DND-41 (cell line): ENCODE measurements at regions not wholly inside any gene's neighbourhood (a gene's known extent, or its start where the extent isn't known, plus 50 kb on each side); places are given as distances from the start of the nearest gene placed in this dataset.

ENCODE experiments used
- ATAC-seq: fragments of 200-7000 bp; cut with Tn5 transposase; 3 replicates; pipeline ENCODE4 v1.9.1; 2021; ENCODE audit warnings: low read depth; ENCODE audit not compliant: insufficient read depth
- DNase-seq: peaks from one replicate; pipeline ENCODE4 v3.0.0-alpha.2; 2020
- H2AFZ ChIP-seq: 2 replicates; pipeline ENCODE4 v1.6.0; 2012; ENCODE audit warnings: low read depth, low read length
- H3K27ac ChIP-seq: 2 replicates; pipeline ENCODE4 v1.5.1; 2012; ENCODE audit warnings: low read length, inconsistent platforms
- H3K27me3 ChIP-seq: fragments of 200-600 bp; sonication (generic); 2 replicates; pipeline ENCODE4 v1.6.0; 2012; ENCODE audit warnings: low read length, mild to moderate bottlenecking, inconsistent platforms; ENCODE audit not compliant: insufficient read depth, poor library complexity
- H3K36me3 ChIP-seq: 2 replicates; pipeline ENCODE4 v1.5.1; 2012; ENCODE audit warnings: low read length, inconsistent platforms; ENCODE audit not compliant: insufficient read depth
- H3K4me1 ChIP-seq: 2 replicates; pipeline ENCODE4 v1.5.1; 2012; ENCODE audit warnings: mild to moderate bottlenecking, low read length; ENCODE audit not compliant: insufficient read depth
- H3K4me2 ChIP-seq: 2 replicates; pipeline ENCODE4 v1.6.0; 2012; ENCODE audit warnings: mild to moderate bottlenecking, moderate library complexity, low read length, inconsistent platforms; ENCODE audit not compliant: insufficient read depth
- H3K4me3 ChIP-seq, 2 experiments: fragments of 200-600 bp in 1 of 2; shearing (Covaris generic) in 1 of 2; 2 replicates each; pipeline ENCODE4 v1.5.1; 2012 to 2016; ENCODE audit warnings: inconsistent platforms in 2 of 2, low read length in 2 of 2, mild to moderate bottlenecking in 2 of 2, low read depth in 1 of 2, moderate library complexity in 1 of 2
- H3K79me2 ChIP-seq: 2 replicates; pipeline ENCODE4 v1.6.0; 2012; ENCODE audit warnings: low read length, inconsistent platforms; ENCODE audit not compliant: insufficient read depth
- H3K9ac ChIP-seq: 2 replicates; pipeline ENCODE4 v1.6.0; 2012; ENCODE audit warnings: low read depth, mild to moderate bottlenecking, inconsistent platforms, low read length, moderate library complexity
- H3K9me3 ChIP-seq: 2 replicates; pipeline ENCODE4 v1.5.1; 2012; ENCODE audit warnings: low read length, moderate library complexity, mild to moderate bottlenecking, inconsistent platforms; ENCODE audit not compliant: insufficient read depth, severe bottlenecking
- H4K20me1 ChIP-seq: 2 replicates; pipeline ENCODE4 v1.6.0; 2012; ENCODE audit warnings: low read length; ENCODE audit not compliant: insufficient read depth
- CTCF ChIP-seq: IDR thresholded peaks from 2 replicates; pipeline ENCODE4 v1.5.1; 2012; ENCODE audit warnings: borderline replicate concordance, low read length, moderate library complexity, mild to moderate bottlenecking; ENCODE audit not compliant: poor library complexity, severe bottlenecking; ENCODE audit errors: extremely low read depth
- EZH2 ChIP-seq: IDR thresholded peaks from 3 replicates; pipeline ENCODE4 v1.6.1; 2012; ENCODE audit warnings: borderline replicate concordance, low read depth, mild to moderate bottlenecking, moderate library complexity, low read length, inconsistent platforms; ENCODE audit not compliant: severe bottlenecking

- no peaks in the 10 kb centered on the region for H3K79me2 ChIP-seq
- H3K36me3 ChIP-seq, result no peaks in the 10 kb centered on the region
- no peak overlapping the region for H3K4me3 ChIP-seq
- no peak overlapping the region for H3K4me2 ChIP-seq
- no peak overlapping the region for H3K9ac ChIP-seq
- DNase-seq (no peak), ATAC-seq (no peak)
- no peak overlapping the region for H3K27ac ChIP-seq
- no peak overlapping the region for H2AFZ ChIP-seq
- H3K4me1 ChIP-seq, result no peaks in the 10 kb centered on the region
- TF ChIP-seq CTCF (no peak), EZH2 (no peak)
- H3K27me3 ChIP-seq, result no peaks in the 10 kb centered on the region
- no peaks in the 10 kb centered on the region for H4K20me1 ChIP-seq
- H3K9me3 ChIP-seq, result no peaks in the 10 kb centered on the region
Observed at GRCh38 chr1:79554688-79555087, 548.2 kb upstream of the ADGRL4 start.

GRCh38 chr1:79551321-79551720, 544.8 kb upstream of the ADGRL4 start:
- H3K79me2 ChIP-seq, result no peaks in the 10 kb centered on the region
- H2AFZ ChIP-seq, result no peak overlapping the region
- no peaks in the 10 kb centered on the region for H3K4me1 ChIP-seq
- no peak for ATAC-seq
- DNase-seq, result no peak
- H3K27ac ChIP-seq, result no peak overlapping the region
- H3K4me3 ChIP-seq, result no peak overlapping the region
- H4K20me1 ChIP-seq, result no peaks in the 10 kb centered on the region
- H3K36me3 ChIP-seq, result no peaks in the 10 kb centered on the region
- no peak for TF ChIP-seq EZH2
- TF ChIP-seq CTCF, result no peak
- H3K9ac ChIP-seq, result no peak overlapping the region
- no peak overlapping the region for H3K4me2 ChIP-seq
- H3K27me3 ChIP-seq, result no peaks in the 10 kb centered on the region
- no peaks in the 10 kb centered on the region for H3K9me3 ChIP-seq

GRCh38 chr1:79550402-79550801, 543.9 kb upstream of the ADGRL4 start:
- H3K4me1 ChIP-seq, result no peaks in the 10 kb centered on the region
- H3K36me3 ChIP-seq, result no peaks in the 10 kb centered on the region
- no peaks in the 10 kb centered on the region for H3K9me3 ChIP-seq
- DNase-seq (no peak), ATAC-seq (no peak)
- no peak overlapping the region for H3K4me2 ChIP-seq
- no peak overlapping the region for H2AFZ ChIP-seq
- no peaks in the 10 kb centered on the region for H3K79me2 ChIP-seq
- no peak overlapping the region for H3K27ac ChIP-seq
- no peak overlapping the region for H3K4me3 ChIP-seq
- H4K20me1 ChIP-seq, result no peaks in the 10 kb centered on the region
- H3K9ac ChIP-seq, result no peak overlapping the region
- TF ChIP-seq CTCF (no peak), EZH2 (no peak)
- no peaks in the 10 kb centered on the region for H3K27me3 ChIP-seq

GRCh38 chr1:79549201-79549600, 542.7 kb upstream of the ADGRL4 start:
- no peak overlapping the region for H3K9ac ChIP-seq
- H3K36me3 ChIP-seq, result no peaks in the 10 kb centered on the region
- H3K4me1 ChIP-seq, result no peaks in the 10 kb centered on the region
- no peaks in the 10 kb centered on the region for H4K20me1 ChIP-seq
- H3K27me3 ChIP-seq, result no peaks in the 10 kb centered on the region
- ATAC-seq (no peak), DNase-seq (no peak)
- no peak for TF ChIP-seq CTCF
- no peak for TF ChIP-seq EZH2
- no peak overlapping the region for H3K4me2 ChIP-seq
- no peak overlapping the region for H2AFZ ChIP-seq
- no peaks in the 10 kb centered on the region for H3K79me2 ChIP-seq
- H3K27ac ChIP-seq, result no peak overlapping the region
- no peak overlapping the region for H3K4me3 ChIP-seq
- H3K9me3 ChIP-seq, result no peaks in the 10 kb centered on the region
